ENCODE measurements at regions not wholly inside any gene's neighbourhood (a gene's known extent, or its start where the extent isn't known, plus 50 kb on each side); places are given as distances from the start of the nearest gene placed in this dataset.
"Not testable (repeated sequence)": the region's sequence is repeated elsewhere in the genome, so short reads cannot be mapped to it uniquely, and the experiment has no call there.

- ATAC-seq = no peak
Observed at GRCh38 chr1:232353001-232353400, 276.9 kb downstream of the SIPA1L2 start.

GRCh38 chr1:232352366-232352765 lies 277.6 kb downstream of the SIPA1L2 start:
- Histone ChIP-seq H3K4me1 (no peaks in the 10 kb centered on the region), H3K4me3 (no peak overlapping the region), H3K27ac (no peak overlapping the region), H3K9me3 (no peaks in the 10 kb centered on the region), H3K27me3 (no peaks in the 10 kb centered on the region), H3K36me3 (no peaks in the 10 kb centered on the region)
- no peak for ATAC-seq
- TF ChIP-seq POLR2AphosphoS5 (IDR thresholded peaks at IDR 0.05) (no peak), EP300 (IDR thresholded peaks at IDR 0.05) (no peak), POLR2A (IDR thresholded peaks at IDR 0.05) (no peak)
- TF ChIP-seq, protein P1, sequence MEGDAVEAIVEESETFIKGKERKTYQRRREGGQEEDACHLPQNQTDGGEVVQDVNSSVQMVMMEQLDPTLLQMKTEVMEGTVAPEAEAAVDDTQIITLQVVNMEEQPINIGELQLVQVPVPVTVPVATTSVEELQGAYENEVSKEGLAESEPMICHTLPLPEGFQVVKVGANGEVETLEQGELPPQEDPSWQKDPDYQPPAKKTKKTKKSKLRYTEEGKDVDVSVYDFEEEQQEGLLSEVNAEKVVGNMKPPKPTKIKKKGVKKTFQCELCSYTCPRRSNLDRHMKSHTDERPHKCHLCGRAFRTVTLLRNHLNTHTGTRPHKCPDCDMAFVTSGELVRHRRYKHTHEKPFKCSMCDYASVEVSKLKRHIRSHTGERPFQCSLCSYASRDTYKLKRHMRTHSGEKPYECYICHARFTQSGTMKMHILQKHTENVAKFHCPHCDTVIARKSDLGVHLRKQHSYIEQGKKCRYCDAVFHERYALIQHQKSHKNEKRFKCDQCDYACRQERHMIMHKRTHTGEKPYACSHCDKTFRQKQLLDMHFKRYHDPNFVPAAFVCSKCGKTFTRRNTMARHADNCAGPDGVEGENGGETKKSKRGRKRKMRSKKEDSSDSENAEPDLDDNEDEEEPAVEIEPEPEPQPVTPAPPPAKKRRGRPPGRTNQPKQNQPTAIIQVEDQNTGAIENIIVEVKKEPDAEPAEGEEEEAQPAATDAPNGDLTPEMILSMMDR (IDR thresholded peaks at IDR 0.05) = no peak
- 92 to 98% methylated on average over 2 to 5 of the region's 6 CpGs for WGBS, 2 donors (ENCODE audit: low coverage in 1 of 2)

More at GRCh38 chr1:232353001-232353400, 276.9 kb downstream of the SIPA1L2 start:
- Histone ChIP-seq H3K27ac (no peak overlapping the region), H3K27me3 (no peaks in the 10 kb centered on the region), H3K9me3 (no peaks in the 10 kb centered on the region), H3K4me3 (no peak overlapping the region), H3K36me3 (no peaks in the 10 kb centered on the region), H3K4me1 (no peaks in the 10 kb centered on the region)
- WGBS, 2 donors (ENCODE audit: low coverage in 1 of 2) = 44% methylated on average over 1 of the region's 4 CpGs; no CpG with 5 or more reads in 1 of the 2 donors
- TF ChIP-seq, protein P1 (IDR thresholded peaks at IDR 0.05) = no peak
- TF ChIP-seq EP300 (IDR thresholded peaks at IDR 0.05) = no peak
- no peak for TF ChIP-seq POLR2A (IDR thresholded peaks at IDR 0.05)
- TF ChIP-seq POLR2AphosphoS5 (IDR thresholded peaks at IDR 0.05) = no peak

DNA sequence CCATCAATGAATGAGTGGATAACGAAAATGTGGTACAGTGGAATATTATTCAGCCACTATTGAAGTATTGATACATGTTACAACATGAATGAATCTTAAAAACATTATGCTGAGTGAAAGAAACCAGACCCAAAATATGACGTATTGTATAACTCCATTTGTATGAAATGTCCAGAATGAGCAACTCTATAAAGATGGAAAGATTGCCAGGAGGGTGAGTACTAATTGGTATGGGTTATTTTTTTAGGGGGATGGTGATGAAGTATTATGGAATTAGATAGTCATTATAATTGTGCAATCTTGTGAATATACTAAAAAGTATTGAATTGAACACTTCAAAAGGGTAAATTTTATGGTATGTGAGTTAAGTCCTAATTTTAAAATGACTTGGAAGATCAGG lies 278.6 kb downstream of the SIPA1L2 start:
- Histone ChIP-seq H3K4me1 (no peaks in the 10 kb centered on the region), H3K9me3 (no peaks in the 10 kb centered on the region), H3K4me3 (no peak overlapping the region), H3K36me3 (no peaks in the 10 kb centered on the region), H3K27ac (no peak overlapping the region), H3K27me3 (no peaks in the 10 kb centered on the region)
- TF ChIP-seq EP300 (IDR thresholded peaks at IDR 0.05) = no peak
- TF ChIP-seq POLR2A (IDR thresholded peaks at IDR 0.05) = no peak
- no peak for TF ChIP-seq POLR2AphosphoS5 (IDR thresholded peaks at IDR 0.05)
- TF ChIP-seq, protein P1 (IDR thresholded peaks at IDR 0.05) = no peak
- WGBS, 2 donors (ENCODE audit: low coverage in 1 of 2) = 82 to 92% methylated on average over 2 of the region's 2 CpGs
- no peak for ATAC-seq

- no peak for ATAC-seq
- Histone ChIP-seq H3K4me1 (no peaks in the 10 kb centered on the region), H3K27ac (no peak overlapping the region), H3K36me3 (no peaks in the 10 kb centered on the region), H3K27me3 (no peaks in the 10 kb centered on the region), H3K4me3 (no peak overlapping the region), H3K9me3 (no peaks in the 10 kb centered on the region)
- 88 to 100% methylated on average over 1 of the region's 1 CpG for WGBS, 2 donors (ENCODE audit: low coverage in 1 of 2)
- TF ChIP-seq POLR2AphosphoS5 (IDR thresholded peaks at IDR 0.05) (no peak), POLR2A (IDR thresholded peaks at IDR 0.05) (no peak), EP300 (IDR thresholded peaks at IDR 0.05) (no peak)
- TF ChIP-seq, protein P1 (IDR thresholded peaks at IDR 0.05) = no peak
Observed at GRCh38 chr1:232346844-232347243, 283.1 kb downstream of the SIPA1L2 start.

- TF ChIP-seq, protein P1 (IDR thresholded peaks at IDR 0.05) = no peak
- TF ChIP-seq POLR2A (IDR thresholded peaks at IDR 0.05) = no peak
- no peak for TF ChIP-seq EP300 (IDR thresholded peaks at IDR 0.05)
- no peak for TF ChIP-seq POLR2AphosphoS5 (IDR thresholded peaks at IDR 0.05)
- no peaks in the 10 kb centered on the region for H3K4me1 ChIP-seq
- no peaks in the 10 kb centered on the region for H3K27me3 ChIP-seq
- H3K4me3 ChIP-seq = no peak overlapping the region
- ATAC-seq = no peak
- H3K36me3 ChIP-seq = no peaks in the 10 kb centered on the region
- WGBS, 2 donors (ENCODE audit: low coverage in 1 of 2) = 43 to 78% methylated on average over 2 to 4 of the region's 4 CpGs
- H3K9me3 ChIP-seq = no peaks in the 10 kb centered on the region
- H3K27ac ChIP-seq = no peak overlapping the region
Observed at GRCh38 chr1:232344791-232345399, 285.0 kb downstream of the SIPA1L2 start.

- not testable (repeated sequence) for H3K27ac ChIP-seq, H3K4me1 ChIP-seq
Observed at GRCh38 chr1:232344186-232344585, 285.7 kb downstream of the SIPA1L2 start.

More at GRCh38 chr1:232344186-232344585, 285.7 kb downstream of the SIPA1L2 start:
- not testable (repeated sequence) for H3K27me3 ChIP-seq, H3K4me3 ChIP-seq, ATAC-seq, H3K9me3 ChIP-seq, H3K36me3 ChIP-seq
- 70% methylated on average over 2 of the region's 3 CpGs; no CpG with 5 or more reads in 1 of the 2 donors for WGBS, 2 donors (ENCODE audit: low coverage in 1 of 2)

Measured in gastroesophageal sphincter (tissue), 4 donors.